GM19468 (cell line): ENCODE measurements at regions not wholly inside any gene's neighbourhood (a gene's known extent, or its start where the extent isn't known, plus 50 kb on each side); places are given as distances from the start of the nearest gene placed in this dataset.

ENCODE experiments used
- ATAC-seq: cut with Tn5 transposase; IDR thresholded peaks from one replicate; pipeline ENCODE4 v1.9.1; 2021; ENCODE audit warnings: mild to moderate bottlenecking, moderate library complexity, moderate number of reproducible peaks; ENCODE audit not compliant: unreplicated experiment; ENCODE audit errors: extremely low read depth

DNA sequence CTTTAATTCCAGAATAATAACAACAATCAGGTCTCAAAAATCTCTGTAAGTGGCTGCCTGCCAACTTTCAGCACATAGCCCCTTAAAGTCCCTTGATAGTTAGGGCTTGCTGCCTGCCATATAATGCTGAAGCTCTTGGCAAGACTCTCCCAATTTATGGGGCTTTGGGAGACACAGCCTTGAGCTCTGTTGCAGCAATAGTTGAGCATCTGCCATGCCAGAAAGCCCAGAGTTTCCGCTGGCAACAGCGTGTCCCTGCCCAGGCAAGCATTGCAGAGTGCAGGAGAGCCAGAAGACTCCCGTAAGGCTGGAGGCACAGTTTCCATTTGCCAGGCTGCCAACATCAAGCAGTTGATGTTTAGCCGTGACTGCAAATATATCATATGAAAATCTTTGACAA, 678.5 kb upstream of the NUDT12 start:
- ATAC-seq, result no peak

- ATAC-seq, result no peak
Observed at GRCh38 chr5:104237586-104237985, 675.0 kb upstream of the NUDT12 start.

DNA sequence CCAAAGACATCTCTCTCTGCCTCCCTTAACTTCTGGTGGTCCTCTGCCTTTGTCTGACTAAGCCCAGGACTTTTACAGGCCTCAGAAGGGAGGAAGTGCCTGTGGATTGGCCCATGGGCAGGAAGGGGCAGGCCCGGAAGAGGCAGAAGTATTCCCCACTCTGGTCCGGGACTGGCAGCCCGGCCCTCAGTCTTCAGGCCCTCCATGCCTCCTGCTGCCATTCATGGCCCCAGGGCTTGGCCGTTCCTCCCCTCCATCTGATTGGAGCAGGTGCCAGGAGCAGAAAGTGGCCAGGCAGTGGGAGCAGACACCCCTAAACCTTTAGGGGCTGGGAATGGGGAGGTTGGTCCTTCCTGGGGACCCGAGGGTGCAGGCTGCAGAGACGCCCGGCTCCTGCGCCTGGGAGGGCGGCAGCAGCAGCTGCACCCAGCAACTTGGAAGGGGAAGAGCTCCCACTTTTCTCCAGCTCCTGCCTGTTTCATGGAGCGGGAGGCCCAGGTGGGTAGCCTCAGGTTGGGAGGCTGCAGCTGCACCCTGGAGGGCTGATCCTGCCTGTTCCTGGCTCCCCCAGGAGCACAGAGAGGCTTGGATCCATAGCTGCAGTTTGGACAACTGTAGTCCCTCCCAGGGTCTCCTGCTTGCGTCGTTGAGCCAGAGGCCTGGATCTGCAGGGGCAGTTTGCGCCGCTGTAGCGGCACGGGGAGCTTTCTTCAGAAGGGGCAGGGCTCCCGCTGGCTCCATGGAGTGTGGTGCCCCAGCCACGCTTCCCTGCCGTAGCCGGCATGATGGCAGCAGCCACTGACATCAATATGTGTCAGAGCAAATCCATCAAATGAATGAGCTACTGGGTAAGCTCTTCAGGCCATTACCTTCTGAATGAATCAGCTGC, 661.5 kb upstream of the NUDT12 start:
- ATAC-seq, result no peak

DNA sequence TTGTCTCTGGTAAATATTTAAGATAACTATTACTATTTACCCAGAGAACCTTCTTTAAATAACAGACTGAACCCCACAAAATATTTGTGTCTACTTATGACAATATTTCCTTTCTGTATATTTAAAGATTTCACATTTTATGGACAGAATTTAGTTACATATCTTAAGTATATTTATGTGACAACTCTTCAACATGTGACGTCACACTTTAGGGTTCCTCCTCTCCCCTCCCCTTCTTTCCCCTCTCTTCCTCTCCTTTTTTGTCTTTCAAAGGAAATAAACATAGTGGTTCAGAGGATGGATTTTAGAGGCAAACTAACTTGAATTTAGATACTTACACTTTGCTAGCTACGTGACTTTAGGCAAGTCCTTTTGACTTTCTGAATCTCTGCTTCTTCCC, 655.6 kb upstream of the NUDT12 start:
- no peak for ATAC-seq

DNA sequence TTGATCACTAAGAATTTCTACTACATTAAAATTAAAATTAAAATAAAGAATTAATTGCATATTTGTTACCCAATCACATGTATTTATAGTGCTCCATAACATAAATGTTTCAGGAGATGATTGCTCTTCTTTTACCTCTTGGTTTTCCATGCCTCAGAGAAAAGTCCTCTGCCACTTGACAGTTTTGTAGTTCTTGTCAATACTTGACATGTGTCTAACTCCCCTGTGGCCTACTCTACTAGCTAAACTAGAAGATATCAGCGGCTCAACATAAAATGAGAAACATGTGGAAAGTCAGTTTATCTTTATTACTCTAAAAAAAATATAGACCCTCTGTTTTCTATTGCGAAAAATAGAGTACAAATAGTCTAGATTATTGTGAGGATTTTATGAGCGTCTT, 650.6 kb upstream of the NUDT12 start:
- ATAC-seq, result no peak

DNA sequence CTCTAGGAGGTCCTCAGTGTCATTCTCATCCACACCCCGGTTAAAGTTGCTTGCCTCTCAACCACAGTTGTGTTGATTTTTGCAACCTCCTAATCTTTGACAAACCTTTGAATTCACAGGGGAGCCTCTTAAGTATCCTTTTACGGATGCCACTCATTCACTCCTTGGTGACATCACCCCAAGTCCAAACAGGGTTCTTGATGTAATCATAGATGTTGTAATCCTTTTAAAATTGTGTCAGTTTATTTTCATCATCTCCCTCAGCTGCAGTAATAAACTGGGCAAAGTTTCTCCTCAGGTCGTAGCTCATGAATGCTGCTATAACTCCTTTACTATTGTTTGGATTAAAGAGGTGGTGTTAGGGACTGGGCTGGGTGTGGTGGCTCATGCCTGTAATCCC, 637.2 kb upstream of the NUDT12 start:
- ATAC-seq, result no peak

GRCh38 chr5:104198156-104198555, 635.6 kb upstream of the NUDT12 start:
- no peak for ATAC-seq

GRCh38 chr5:104189909-104190308, 627.3 kb upstream of the NUDT12 start:
- no peak for ATAC-seq

DNA sequence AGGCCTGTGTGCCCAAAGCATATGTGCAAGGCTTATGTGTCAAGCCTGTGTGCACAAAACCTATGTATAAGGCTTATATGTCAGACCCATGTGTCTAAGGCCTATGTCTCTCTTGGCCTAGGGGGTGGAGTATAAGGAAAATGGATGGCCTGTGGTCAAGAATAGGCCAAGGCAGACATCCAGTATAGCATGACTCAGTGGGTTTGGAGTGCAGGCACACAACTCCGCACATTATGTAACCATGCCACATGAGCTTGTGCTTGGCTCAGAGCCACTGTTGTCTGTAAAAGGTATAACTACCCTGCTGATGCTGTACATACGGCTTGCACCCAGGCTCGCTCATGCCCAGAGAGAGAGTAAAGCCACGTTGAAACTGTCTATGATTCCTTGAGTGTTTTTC, 626.4 kb upstream of the NUDT12 start:
- no peak for ATAC-seq

GRCh38 chr5:104187656-104188055, 625.1 kb upstream of the NUDT12 start:
- no peak for ATAC-seq

- no peak for ATAC-seq
Observed at GRCh38 chr5:104186510-104186909, 623.9 kb upstream of the NUDT12 start.

GRCh38 chr5:104186100-104186499, 623.5 kb upstream of the NUDT12 start:
- ATAC-seq, result no peak

GRCh38 chr5:104184264-104184663, 621.7 kb upstream of the NUDT12 start:
- ATAC-seq, result no peak

DNA sequence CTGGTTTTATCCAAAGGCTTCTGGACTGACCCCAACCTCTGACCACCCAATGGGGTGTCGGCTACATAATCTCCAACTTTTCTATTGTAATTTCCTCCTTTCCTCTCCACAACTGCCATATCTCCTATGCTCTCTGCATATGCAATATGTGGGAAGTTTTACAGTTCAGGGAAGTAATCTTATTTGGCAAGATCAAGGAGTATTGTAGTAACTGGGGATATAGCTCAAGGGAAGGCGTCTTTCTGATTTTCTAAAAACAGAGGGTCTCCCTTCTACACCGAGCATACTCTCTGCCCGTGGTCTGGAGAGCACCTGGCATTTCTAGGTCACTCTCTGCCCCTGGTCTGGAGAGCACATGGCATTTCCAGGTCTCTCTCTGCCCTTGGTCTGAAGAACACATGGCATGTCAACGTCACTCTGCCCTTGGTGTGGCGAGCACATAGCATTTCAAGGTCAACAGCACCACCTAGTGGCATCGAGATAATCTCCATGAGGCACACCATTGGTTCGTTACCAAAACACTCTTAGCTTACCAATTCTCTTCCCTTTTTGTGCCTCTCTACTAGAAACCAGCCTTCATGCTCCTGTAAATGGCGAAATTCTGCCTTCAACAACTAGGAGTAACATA, 616.4 kb upstream of the NUDT12 start:
- ATAC-seq, result no peak

DNA sequence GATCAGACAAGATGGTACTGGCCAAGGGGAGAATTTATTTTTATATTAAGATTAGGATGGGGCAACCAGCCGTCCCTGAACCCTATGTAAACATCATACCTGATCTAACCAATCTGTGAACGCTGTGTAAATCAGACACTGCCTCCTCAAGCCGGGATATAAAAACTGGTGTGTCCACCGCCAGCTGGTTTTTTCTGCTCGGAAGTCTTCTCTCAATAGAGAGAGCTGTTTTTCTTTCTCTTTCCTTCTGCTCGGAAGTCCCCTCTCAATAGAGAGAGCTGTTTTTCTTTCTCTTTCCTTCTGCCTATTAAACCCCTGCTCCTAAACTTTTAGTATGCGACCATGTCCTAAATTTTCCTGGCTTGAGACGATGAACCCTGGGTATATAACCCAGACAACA, 615.5 kb upstream of the NUDT12 start:
- no peak for ATAC-seq

GRCh38 chr5:104177651-104178050, 615.1 kb upstream of the NUDT12 start:
- ATAC-seq, result no peak

- ATAC-seq, result no peak
Observed at GRCh38 chr5:104172976-104173375, 610.4 kb upstream of the NUDT12 start.

- ATAC-seq, result no peak
Observed at GRCh38 chr5:104171958-104172690, 609.5 kb upstream of the NUDT12 start.

DNA sequence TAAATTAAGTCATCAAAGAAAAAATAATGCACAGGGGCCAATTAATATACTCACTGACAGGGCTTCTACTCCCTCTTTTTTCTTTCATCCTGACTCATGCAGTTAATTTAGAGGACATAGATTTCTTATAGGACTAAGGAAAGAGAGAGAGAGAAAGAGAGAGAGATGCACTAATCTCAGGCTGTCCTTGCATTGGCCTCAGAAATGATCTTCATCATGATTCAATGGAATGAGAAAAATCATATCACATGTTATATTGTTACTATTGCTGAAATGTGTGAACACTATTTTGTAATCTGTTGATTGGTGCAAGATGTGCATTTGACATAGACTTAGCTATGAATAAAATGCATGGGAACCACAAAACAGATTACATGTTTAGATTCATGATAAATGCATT, 608.3 kb upstream of the NUDT12 start:
- no peak for ATAC-seq

- ATAC-seq, result no peak
Observed at GRCh38 chr5:104146652-104147051, 584.1 kb upstream of the NUDT12 start.

GRCh38 chr5:104139840-104140239, 577.3 kb upstream of the NUDT12 start:
- no peak for ATAC-seq
